ENCODE measurements at regions not wholly inside any gene's neighbourhood (a gene's known extent, or its start where the extent isn't known, plus 50 kb on each side); places are given as distances from the start of the nearest gene placed in this dataset.

DNA sequence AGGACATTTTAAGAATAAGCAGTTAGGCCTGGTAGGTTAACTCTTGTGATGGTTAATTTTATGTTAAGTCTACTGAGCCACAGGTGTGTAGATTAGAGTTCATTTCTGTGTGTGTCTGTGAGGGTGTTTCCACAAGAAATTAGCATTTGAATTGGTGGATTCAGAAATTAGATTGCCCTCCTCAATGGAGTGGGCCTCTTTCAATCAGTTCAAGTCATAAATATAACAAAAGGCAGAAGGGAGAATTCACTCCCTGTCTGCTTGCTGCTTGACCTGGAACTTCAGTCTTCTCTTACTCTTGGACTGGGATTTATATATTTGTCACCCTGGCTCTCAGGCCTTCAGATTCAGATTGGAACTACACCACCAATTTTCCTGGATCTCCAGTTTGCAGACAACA, 55.3 kb upstream of the POM121L12 start:
- DNase-seq = no peak

- DNase-seq = no peak
These were observed 62.3 kb upstream of the POM121L12 start for GRCh38 chr7:52973126-52973525.

DNA sequence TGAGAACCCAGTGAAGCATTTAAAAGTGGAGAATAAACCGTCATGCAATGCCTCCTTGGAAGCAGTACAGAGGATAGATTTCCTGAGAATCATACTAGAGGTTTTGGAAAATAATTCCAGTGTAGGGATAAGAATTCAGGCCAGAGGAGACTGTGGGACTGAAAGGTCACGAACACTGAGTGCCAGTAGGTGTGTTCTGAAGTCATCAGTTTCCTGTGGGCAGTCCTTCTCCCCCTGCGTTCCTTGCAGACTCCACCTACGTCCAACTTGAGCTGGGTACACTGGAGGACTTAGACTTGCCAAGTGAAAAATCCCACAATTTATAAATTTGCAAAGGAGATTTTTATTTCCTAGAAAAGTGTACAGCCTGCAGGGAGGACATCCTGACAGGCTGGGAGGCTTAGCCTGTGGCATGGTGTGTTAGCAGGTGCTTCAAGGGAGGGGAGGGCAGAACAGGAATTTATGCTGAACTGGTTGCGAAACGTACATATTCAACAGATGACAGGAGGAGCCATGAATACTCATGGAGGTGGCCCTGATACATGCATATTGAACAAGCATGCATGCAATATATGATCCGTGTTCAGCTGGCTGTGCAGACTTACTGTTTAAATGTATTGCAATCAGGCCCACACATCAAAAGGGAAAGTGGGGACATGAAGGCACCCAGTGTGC, 72.9 kb upstream of the POM121L12 start:
- no peak for DNase-seq

- DNase-seq = no peak
These were observed 74.3 kb upstream of the POM121L12 start for GRCh38 chr7:52961084-52961483.

- no peak for DNase-seq
These were observed 75.4 kb upstream of the POM121L12 start for GRCh38 chr7:52959878-52960660.

- no peak for DNase-seq
These were observed 76.1 kb upstream of the POM121L12 start for GRCh38 chr7:52959336-52959735.

GRCh38 chr7:52958621-52959140, 76.8 kb upstream of the POM121L12 start:
- DNase-seq = no peak

DNA sequence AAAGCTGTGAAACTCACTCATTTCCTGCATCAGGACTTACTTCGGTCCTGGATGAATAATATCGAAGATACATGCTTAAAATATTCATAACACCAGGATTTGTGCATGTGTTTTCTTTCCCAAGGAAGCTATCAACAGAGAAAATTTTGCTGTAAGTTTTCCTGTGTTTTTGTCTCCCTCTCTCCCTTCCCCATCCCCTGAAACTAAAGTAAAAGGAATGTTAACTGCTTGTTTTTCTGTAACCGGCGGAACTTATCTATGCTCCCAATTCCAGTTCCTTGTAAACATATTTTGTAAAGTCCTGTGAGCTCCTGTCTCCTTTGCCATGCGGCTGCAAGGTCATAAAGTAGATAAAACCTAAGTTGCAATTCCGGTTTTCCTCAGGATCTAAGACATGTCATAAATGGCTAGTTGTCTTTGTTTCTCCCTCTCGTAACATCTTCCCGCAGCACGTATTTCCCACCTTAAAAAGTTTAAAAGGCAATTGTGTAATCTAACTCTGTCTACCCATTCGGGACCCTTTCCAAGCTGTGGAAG, 79.0 kb upstream of the POM121L12 start:
- DNase-seq = no peak

- DNase-seq = no peak
These were observed 79.9 kb upstream of the POM121L12 start for GRCh38 chr7:52955522-52955921.

DNA sequence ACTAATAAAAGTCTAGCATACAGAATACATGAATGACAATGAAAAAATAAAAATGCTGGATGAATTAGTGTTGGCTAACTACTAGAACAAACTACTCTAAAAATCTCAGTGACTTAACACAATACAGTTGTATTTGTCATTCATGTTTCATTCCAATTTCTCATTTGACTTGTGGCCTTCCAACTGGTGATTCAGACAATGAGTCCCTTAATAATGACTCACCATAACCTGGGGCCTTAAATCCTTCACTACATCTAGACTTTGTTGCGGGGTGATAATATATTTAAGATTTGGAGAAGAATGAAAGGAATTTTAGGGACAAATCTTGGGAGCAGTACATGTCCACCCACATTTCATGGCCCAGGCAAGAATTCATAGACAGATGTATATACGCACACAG, 90.5 kb upstream of the POM121L12 start:
- no peak for DNase-seq

DNA sequence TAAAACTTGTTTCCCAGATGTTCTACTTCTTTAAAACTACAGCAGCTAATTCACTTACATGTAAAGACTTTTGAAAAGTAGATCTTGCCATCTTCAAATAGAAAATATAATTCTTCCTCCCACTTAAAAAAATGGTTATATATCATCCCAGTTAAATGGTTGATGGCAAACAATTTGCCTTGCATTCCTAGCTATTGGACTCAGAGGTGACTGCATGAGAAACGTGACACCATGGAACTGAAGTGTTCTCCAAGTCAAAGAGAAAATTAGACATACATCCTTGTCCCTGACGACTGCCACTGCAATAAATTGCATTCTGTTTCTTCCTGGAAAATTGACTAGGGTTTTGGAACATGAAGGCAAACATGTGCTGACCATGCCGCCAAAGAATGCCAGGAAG, 95.0 kb upstream of the POM121L12 start:
- DNase-seq = peak; percentile 25

GRCh38 chr7:52938455-52939133, 96.8 kb upstream of the POM121L12 start:
- DNase-seq = no peak

DNA sequence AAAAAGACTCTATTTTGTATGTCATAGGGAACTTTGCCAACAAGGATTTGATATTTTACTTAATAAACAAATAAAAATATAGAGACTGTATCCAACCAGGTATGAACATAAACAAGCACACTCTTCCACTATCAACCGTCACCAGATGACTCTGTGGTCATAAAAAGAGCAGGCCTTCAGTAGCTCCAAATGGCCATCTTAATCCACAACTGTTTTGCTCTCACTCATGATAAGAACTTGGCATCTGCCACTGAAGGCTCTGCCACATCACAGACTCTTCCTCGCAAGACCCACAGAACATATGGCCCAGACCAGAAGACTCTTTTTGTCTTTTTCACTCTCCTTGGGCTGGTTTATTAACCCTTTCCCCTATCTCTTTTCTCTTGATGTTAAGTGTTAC, 98.7 kb upstream of the POM121L12 start:
- no peak for DNase-seq

DNA sequence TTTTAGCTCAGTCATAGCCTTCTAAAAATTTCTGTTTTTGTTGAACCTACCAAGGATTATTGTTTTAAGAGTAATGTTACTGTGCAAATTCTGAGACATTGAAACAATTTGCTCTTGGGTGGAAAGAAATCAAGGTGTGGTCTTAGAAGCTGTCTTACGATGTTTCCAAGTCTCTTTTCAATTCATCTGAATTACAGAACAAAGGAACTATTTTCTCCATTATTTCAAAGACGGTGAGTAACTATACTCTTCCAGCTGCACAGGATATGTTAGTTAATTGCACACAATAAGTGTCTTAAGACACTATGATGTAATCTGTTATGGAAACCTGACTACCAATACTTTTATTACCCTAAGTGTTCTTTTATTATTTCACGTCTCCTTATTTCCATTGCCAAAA, 106.8 kb upstream of the POM121L12 start:
- DNase-seq = no peak

DNA sequence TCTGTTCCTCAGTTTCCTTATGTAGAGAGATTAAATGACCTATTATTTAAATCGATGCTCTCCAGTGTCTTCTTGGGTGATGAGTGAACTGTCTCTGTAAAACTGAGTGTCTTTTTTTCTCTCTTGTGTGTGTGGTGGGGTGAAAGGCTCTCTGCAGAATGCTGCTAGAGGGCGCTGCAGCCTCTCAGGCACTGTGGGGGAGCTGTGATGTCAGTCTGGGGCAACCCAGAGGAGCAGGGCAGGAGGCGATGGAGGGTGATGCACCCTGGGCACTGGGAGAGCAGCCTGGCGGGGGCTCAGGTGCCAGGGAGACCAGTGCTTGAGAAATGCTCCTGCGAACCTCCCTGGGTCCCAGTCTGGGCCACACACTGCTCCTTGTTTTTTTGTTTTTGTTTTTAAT, 110.1 kb upstream of the POM121L12 start:
- no peak for DNase-seq

GRCh38 chr7:52920977-52921376, 114.5 kb upstream of the POM121L12 start:
- DNase-seq = no peak

GRCh38 chr7:52917982-52918578, 117.4 kb upstream of the POM121L12 start:
- no peak for DNase-seq

DNA sequence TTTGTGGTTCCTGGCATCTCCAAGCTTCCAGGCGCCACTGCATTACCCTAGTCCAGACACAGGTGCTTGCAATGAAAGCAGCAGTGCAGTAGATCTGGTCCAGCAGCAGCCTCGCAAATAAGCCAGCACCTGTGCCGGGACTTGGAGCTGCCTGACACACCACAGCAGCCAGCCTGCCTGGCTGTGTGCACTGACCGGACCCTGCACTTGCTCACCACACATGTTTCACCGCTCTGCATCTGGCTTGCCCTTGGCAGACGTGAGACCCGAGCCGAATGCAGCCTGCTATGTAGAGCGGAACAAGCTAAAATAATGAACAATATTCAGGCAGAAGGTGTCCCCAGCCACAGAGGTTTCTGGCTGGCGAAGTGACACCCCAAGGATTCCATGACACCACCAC, 123.6 kb upstream of the POM121L12 start:
- DNase-seq = no peak

DNA sequence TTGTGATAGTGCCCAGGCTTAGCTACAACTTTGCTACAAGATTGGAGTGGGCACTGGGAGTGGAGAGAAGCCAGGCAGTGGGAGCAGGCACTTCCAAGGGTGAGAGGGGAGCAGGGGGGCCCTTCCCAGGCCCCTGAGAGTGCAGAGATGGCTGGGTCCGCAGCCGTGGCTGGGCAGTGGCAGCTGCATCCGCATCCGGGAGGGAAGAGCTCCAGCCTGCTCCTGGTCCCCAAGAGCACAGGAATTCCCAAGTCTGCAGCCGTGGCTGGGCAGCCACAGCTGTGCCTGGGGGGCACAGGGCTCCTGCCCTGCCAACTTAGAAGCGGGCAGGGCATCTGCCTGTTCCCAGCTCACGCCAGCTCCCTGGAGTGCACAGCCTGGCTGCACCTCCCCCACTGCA, 124.1 kb upstream of the POM121L12 start:
- no peak for DNase-seq

DNA sequence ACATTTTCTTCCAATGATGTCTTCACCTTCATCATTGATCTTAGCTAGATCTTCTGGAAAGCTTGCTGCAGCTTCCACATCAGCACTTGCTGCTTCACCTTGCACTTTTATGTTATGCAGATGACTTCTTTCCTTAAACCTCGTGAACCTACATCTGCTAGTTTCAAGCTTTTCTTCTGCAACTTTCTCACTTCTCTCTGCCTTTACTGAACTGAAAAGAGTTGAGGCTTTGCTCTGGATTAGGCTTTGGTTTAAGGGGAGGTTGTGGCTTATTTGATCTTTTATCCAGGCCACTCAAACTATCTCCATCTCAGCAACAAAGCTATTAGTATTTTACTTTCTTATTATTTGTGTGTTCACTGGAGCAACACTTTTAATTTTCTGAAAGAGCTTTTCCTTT, 125.5 kb upstream of the POM121L12 start:
- DNase-seq = no peak

DNA sequence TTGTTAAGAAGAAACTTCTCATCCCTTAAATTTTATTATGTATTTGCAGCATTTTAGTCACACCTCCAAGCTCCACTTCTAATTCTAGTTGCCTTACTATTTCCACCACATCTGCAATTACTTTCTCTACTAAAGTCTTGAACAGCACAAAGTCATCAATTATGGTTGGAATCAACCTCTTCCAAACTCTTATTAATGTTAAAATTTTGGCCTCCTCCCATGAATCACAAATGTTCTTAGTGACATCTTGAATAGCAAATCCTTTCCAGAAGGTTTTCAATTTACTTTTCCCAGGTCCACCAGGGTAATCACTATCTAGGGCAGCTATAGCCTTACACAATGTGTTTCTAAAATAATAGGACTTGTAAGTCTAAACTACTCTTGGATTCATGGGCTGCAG, 126.3 kb upstream of the POM121L12 start:
- no peak for DNase-seq

- peak; percentile 55 for DNase-seq
These were observed 137.7 kb upstream of the POM121L12 start for GRCh38 chr7:52897713-52898112.

- no peak for DNase-seq
These were observed 138.1 kb upstream of the POM121L12 start for GRCh38 chr7:52897288-52897687.
